22Rv1 (cell line): ENCODE measurements at regions not wholly inside any gene's neighbourhood (a gene's known extent, or its start where the extent isn't known, plus 50 kb on each side); places are given as distances from the start of the nearest gene placed in this dataset.

Experiments used
- CTCF ChIP-seq: fragments of 450-650 bp; IDR thresholded peaks from 2 replicates; pipeline ENCODE4 v1.5.1; 2017; ENCODE audit warnings: mild to moderate bottlenecking
- ZFX ChIP-seq: fragments of 450-650 bp; IDR thresholded peaks from 2 replicates; pipeline ENCODE4 v1.6.1; 2017; ENCODE audit warnings: antibody characterized with exemption, borderline replicate concordance

GRCh38 chr3:55320928-55321327, 166.2 kb downstream of the WNT5A start:
- no peak for TF ChIP-seq CTCF
- TF ChIP-seq ZFX: no peak
